ENCODE measurements at regions not wholly inside any gene's neighbourhood (a gene's known extent, or its start where the extent isn't known, plus 50 kb on each side); places are given as distances from the start of the nearest gene placed in this dataset.

DNA sequence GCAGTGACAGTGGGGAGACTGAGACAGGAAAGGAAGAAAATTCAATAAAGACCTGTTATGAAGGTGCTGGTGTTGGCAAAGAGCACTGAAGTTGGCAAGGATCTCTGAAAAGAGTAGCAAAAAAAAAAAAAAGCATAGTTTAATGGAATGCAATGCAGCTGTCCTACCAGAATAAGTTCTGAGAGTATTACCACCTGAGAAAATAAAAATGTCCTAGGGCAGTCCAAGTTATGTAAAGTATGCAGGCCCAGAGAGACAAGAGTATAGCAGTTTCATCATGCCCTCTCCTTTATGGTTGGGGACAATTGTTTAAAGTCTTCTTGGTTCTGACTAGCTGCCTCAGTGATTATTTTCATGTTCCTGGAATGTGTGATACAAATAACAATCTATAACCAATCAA is 1092.8 kb downstream of the SORCS3 start:
- FAIRE-seq, result no peak
- intact Hi-C loops (cut with micrococcal nuclease), result no loop called here
- CTCF ChIA-PET, result no interaction called here

More for the DNA sequence above, 1092.8 kb downstream of the SORCS3 start:
- BruUV-seq (replicated peaks), result no TSS peak
- no peaks in the 10 kb centered on the region for H3K79me2 ChIP-seq (ENCODE audit: control insufficient read depth, insufficient read depth, low read length)
- H3K4me2 ChIP-seq (ENCODE audit: insufficient read depth, low read length), result no peak overlapping the region
- H2AFZ ChIP-seq (ENCODE audit: low read depth, low read length), result no peak overlapping the region
- no peak overlapping the region for H3K9ac ChIP-seq (replicated peaks; ENCODE audit: extremely low read depth, insufficient read depth, low read length)
- dilution Hi-C loops (cut with MboI; ENCODE audit: extremely low pct_ligation_motif_present, low sequenced_read_pairs), result no loop called here
- DNase-seq (ENCODE audit: low read depth, low spot score), result no peak
- no peak overlapping the region for H3K4me3 ChIP-seq (replicated peaks in 1 of 3; ENCODE audit: insufficient read depth in 1 of 3, low read depth in 1 of 3, low read length in 3 of 3)
- no peaks in the 10 kb centered on the region for H3K27me3 ChIP-seq (ENCODE audit: control insufficient read depth in 2 of 2, insufficient read depth in 2 of 2, low read length in 2 of 2)
- H3K36me3 ChIP-seq (ENCODE audit: control insufficient read depth in 2 of 2, extremely low read depth in 1 of 2, insufficient read depth in 2 of 2, low read length in 2 of 2), result no peaks in the 10 kb centered on the region
- H3K27ac ChIP-seq (ENCODE audit: insufficient read depth, low read depth, low read length), result no peak overlapping the region
- no peaks in the 10 kb centered on the region for H3K4me1 ChIP-seq (ENCODE audit: control insufficient read depth, extremely low read depth, insufficient read depth, low read length)
- H3K9me3 ChIP-seq (replicated peaks; ENCODE audit: control insufficient read depth, insufficient read depth, low read length), result no peaks in the 10 kb centered on the region
- POLR2A ChIA-PET, result no interaction called here
- H3K9me1 ChIP-seq (replicated peaks; ENCODE audit: control insufficient read depth, extremely low read depth, insufficient read depth, low read length), result no peaks in the 10 kb centered on the region
- no peaks in the 10 kb centered on the region for H4K20me1 ChIP-seq (replicated peaks; ENCODE audit: control insufficient read depth, extremely low read depth, insufficient read depth, low read length)
- TF ChIP-seq, protein P1, sequence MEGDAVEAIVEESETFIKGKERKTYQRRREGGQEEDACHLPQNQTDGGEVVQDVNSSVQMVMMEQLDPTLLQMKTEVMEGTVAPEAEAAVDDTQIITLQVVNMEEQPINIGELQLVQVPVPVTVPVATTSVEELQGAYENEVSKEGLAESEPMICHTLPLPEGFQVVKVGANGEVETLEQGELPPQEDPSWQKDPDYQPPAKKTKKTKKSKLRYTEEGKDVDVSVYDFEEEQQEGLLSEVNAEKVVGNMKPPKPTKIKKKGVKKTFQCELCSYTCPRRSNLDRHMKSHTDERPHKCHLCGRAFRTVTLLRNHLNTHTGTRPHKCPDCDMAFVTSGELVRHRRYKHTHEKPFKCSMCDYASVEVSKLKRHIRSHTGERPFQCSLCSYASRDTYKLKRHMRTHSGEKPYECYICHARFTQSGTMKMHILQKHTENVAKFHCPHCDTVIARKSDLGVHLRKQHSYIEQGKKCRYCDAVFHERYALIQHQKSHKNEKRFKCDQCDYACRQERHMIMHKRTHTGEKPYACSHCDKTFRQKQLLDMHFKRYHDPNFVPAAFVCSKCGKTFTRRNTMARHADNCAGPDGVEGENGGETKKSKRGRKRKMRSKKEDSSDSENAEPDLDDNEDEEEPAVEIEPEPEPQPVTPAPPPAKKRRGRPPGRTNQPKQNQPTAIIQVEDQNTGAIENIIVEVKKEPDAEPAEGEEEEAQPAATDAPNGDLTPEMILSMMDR (IDR thresholded peaks at IDR 0.05; ENCODE audit: extremely low read depth in 1 of 2, insufficient read depth in 1 of 2, low read depth in 1 of 2, low read length in 2 of 2), result no peak
- no peak for TF ChIP-seq EZH2 (IDR thresholded peaks at IDR 0.05; ENCODE audit: borderline replicate concordance, low read depth, low read length, severe bottlenecking)
- TF ChIP-seq POLR2A (IDR thresholded peaks at IDR 0.05; ENCODE audit: low read depth, low read length), result no peak
- TF ChIP-seq FOS (IDR thresholded peaks at IDR 0.05; ENCODE audit: borderline replicate concordance, insufficient read depth, low read length), result no peak
- no peak for TF ChIP-seq POLR2AphosphoS5 (IDR thresholded peaks at IDR 0.05; ENCODE audit: insufficient read depth, low read depth, low read length)
- TF ChIP-seq MAX (IDR thresholded peaks at IDR 0.05; ENCODE audit: insufficient read depth, insufficient read length), result no peak
- no peak for TF ChIP-seq JUN (IDR thresholded peaks at IDR 0.05; ENCODE audit: borderline replicate concordance, insufficient read depth, insufficient read length, low read depth)
- no peak for TF ChIP-seq MYC (IDR thresholded peaks at IDR 0.05; ENCODE audit: low read depth, low read length)
- TF ChIP-seq GATA2 (IDR thresholded peaks at IDR 0.05; ENCODE audit: insufficient read depth, insufficient read length, low read depth, low read length), result no peak

Data from endothelial cell of umbilical vein (primary cell).